Adrenal gland (tissue), 9 donors: ENCODE measurements at regions not wholly inside any gene's neighbourhood (a gene's known extent, or its start where the extent isn't known, plus 50 kb on each side); places are given as distances from the start of the nearest gene placed in this dataset.

Experiments
- DNase-seq, 7 donors: peaks; one replicate each; pipeline ENCODE4 v3.0.0-alpha.2; 2019 to 2020
- H3K27ac ChIP-seq, 5 donors: fragments of 200-600 bp; sonication (generic) in 4 of 5; 1 replicate in 3 of 5; 2 replicates in 2 of 5; pipeline versions ENCODE4 v1.5.1 to v1.8.0; 2016 to 2020; ENCODE audit warnings: mild to moderate bottlenecking in 1 of 5
- H3K27me3 ChIP-seq: fragments of 200-600 bp; 2 replicates; pipeline ENCODE4 v1.8.0; 2021
- H3K36me3 ChIP-seq, 2 donors: fragments of 200-600 bp; replicated peaks in 1 of 2; 1 replicate in 1 of 2; 2 replicates in 1 of 2; pipeline versions ENCODE4 v1.5.1 to v1.8.0; 2018 to 2022
- H3K4me1 ChIP-seq, 2 donors: fragments of 200-600 bp; replicated peaks in 1 of 2; 1 replicate in 1 of 2; 2 replicates in 1 of 2; pipeline versions ENCODE4 v1.5.1 to v1.8.0; 2018 to 2021
- H3K4me3 ChIP-seq, 4 donors: fragments of 200-600 bp; sonication (generic) in 3 of 4; one replicate each; pipeline ENCODE4 v1.5.1; 2016 to 2018
- H3K9me3 ChIP-seq, 3 donors: fragments of 200-600 bp; sonication (generic) in 1 of 3; replicated peaks in 1 of 3; 1 replicate in 2 of 3; 2 replicates in 1 of 3; pipeline versions ENCODE4 v1.5.1 to v1.8.0; 2016 to 2021
- CTCF ChIP-seq, 6 experiments: fragments of 450-650 bp in 4 of 6; fragments of 200-600 bp in 2 of 6; sonication (generic) in 1 of 6; IDR thresholded peaks; 1 replicate in 5 of 6; 2 replicates in 1 of 6; pipeline versions ENCODE4 v1.5.1 to v1.8.0; 2016 to 2021; ENCODE audit warnings: antibody characterized with exemption in 6 of 6, mild to moderate bottlenecking in 2 of 6, moderate library complexity in 1 of 6
- POLR2A ChIP-seq, 2 donors: fragments of 450-650 bp; IDR thresholded peaks; one replicate each; pipeline ENCODE4 v1.6.1; 2017; ENCODE audit warnings: antibody characterized with exemption in 2 of 2, mild to moderate bottlenecking in 2 of 2, moderate library complexity in 1 of 2
- WGBS, 4 donors: extraction: QIAGEN DNeasy Blood & Tissue Kit in 2 of 4; methylation state at CpG; one replicate each; pipeline versions ENCODE4 v1.1.5 to v1.1.7; 2013 to 2017; 5-methylcytosine and 5-hydroxymethylcytosine counted together
- intact Hi-C, 2 donors: fragments of 100-400 bp; cut with DNase I; formaldehyde crosslinking; loops; one replicate each; pipeline versions ENCODE4 v1.14.1 to v1.15.0; 2022 to 2023
- donor health status: healthy with polysubstance abuse.
- donor health status: Bipolar disorder and iron deficiency.
- donor health status: DM: yes; HTN: yes; CAD: no.
- donor health status: DM: no; HTN: no; CAD: no.
- donor health status: DM: no; HTN: no; CAD: no.

GRCh38 chrX:147710301-147710700 is 201.4 kb upstream of the FMR1 start:
- no peaks in the 10 kb centered on the region for H3K36me3 ChIP-seq
- no peak for TF ChIP-seq POLR2A (IDR thresholded peaks at IDR 0.05)
- TF ChIP-seq CTCF (IDR thresholded peaks at IDR 0.05): no peak
- H3K4me1 ChIP-seq: no peaks in the 10 kb centered on the region
- no peak overlapping the region for H3K27ac ChIP-seq
- DNase-seq: no peak
- 48 to 68% (median 59%) methylated on average over 2 of the region's 2 CpGs for WGBS, 4 donors
- H3K9me3 ChIP-seq: no peaks in the 10 kb centered on the region
- no peaks in the 10 kb centered on the region for H3K27me3 ChIP-seq
- H3K4me3 ChIP-seq: no peak overlapping the region
- intact Hi-C loops: no loop called here

- WGBS, 4 donors: 71 to 83% (median 77%) methylated on average over 2 of the region's 2 CpGs
- TF ChIP-seq POLR2A (IDR thresholded peaks at IDR 0.05) (no peak), CTCF (IDR thresholded peaks at IDR 0.05) (no peak)
- intact Hi-C loops: no loop called here
Observed at GRCh38 chrX:147733369-147733768, 178.3 kb upstream of the FMR1 start.

GRCh38 chrX:147735364-147735763 is 176.4 kb upstream of the FMR1 start:
- H3K27me3 ChIP-seq: no peaks in the 10 kb centered on the region
- no peak for DNase-seq
- TF ChIP-seq POLR2A (IDR thresholded peaks at IDR 0.05) (no peak), CTCF (IDR thresholded peaks at IDR 0.05) (no peak)
- no peaks in the 10 kb centered on the region for H3K4me1 ChIP-seq
- H3K27ac ChIP-seq: no peak overlapping the region
- H3K36me3 ChIP-seq: no peaks in the 10 kb centered on the region
- no peak overlapping the region for H3K4me3 ChIP-seq
- intact Hi-C loops: no loop called here
- H3K9me3 ChIP-seq: no peaks in the 10 kb centered on the region

More at GRCh38 chrX:147733369-147733768, 178.3 kb upstream of the FMR1 start:
- Histone ChIP-seq H3K9me3 (no peaks in the 10 kb centered on the region), H3K27ac (no peak overlapping the region), H3K4me3 (no peak overlapping the region), H3K27me3 (no peaks in the 10 kb centered on the region), H3K4me1 (no peaks in the 10 kb centered on the region), H3K36me3 (no peaks in the 10 kb centered on the region)
- DNase-seq: no peak

GRCh38 chrX:147736045-147736444 is 175.7 kb upstream of the FMR1 start:
- Histone ChIP-seq H3K4me3 (no peak overlapping the region), H3K9me3 (no peaks in the 10 kb centered on the region), H3K4me1 (no peaks in the 10 kb centered on the region), H3K27me3 (no peaks in the 10 kb centered on the region), H3K36me3 (no peaks in the 10 kb centered on the region), H3K27ac (no peak overlapping the region)
- 29 to 37% (median 31%) methylated on average over 5 of the region's 5 CpGs for WGBS, 4 donors
- no peak for TF ChIP-seq CTCF (IDR thresholded peaks at IDR 0.05)
- TF ChIP-seq POLR2A (IDR thresholded peaks at IDR 0.05): no peak
- DNase-seq: no peak
- intact Hi-C loops: no loop called here
